Right lobe of liver (tissue), 6 donors: ENCODE measurements at regions not wholly inside any gene's neighbourhood (a gene's known extent, or its start where the extent isn't known, plus 50 kb on each side); places are given as distances from the start of the nearest gene placed in this dataset.
"Not testable (repeated sequence)": the region's sequence is repeated elsewhere in the genome, so short reads cannot be mapped to it uniquely, and the experiment has no call there.

ENCODE experiments used
- ATAC-seq, 4 donors: fragments of 200-7000 bp; cut with Tn5 transposase; one replicate each; pipeline ENCODE4 v1.9.1; 2020; ENCODE audit warnings: mild to moderate bottlenecking in 4 of 4, moderate library complexity in 4 of 4
- DNase-seq, 3 donors: peaks; one replicate each; pipeline ENCODE4 v3.0.0-alpha.2; 2020
- H3K27ac ChIP-seq, 3 donors: fragments of 200-600 bp; one replicate each; pipeline ENCODE4 v1.8.0; 2022
- H3K27me3 ChIP-seq, 2 donors: fragments of 200-600 bp; one replicate each; pipeline ENCODE4 v1.8.0; 2022
- H3K36me3 ChIP-seq, 4 donors: fragments of 200-600 bp; sonication (generic) in 1 of 4; one replicate each; pipeline versions ENCODE4 v1.5.1 to v1.8.0; 2017 to 2022; ENCODE audit warnings: control low read depth in 1 of 4
- H3K4me1 ChIP-seq, 4 donors: fragments of 200-600 bp; sonication (generic) in 1 of 4; one replicate each; pipeline versions ENCODE4 v1.5.1 to v1.8.0; 2017 to 2022; ENCODE audit warnings: control low read depth in 1 of 4
- H3K4me3 ChIP-seq, 3 donors: fragments of 200-600 bp; one replicate each; pipeline ENCODE4 v1.8.0; 2022
- H3K9me3 ChIP-seq, 4 donors: fragments of 200-600 bp; sonication (generic) in 1 of 4; one replicate each; pipeline versions ENCODE4 v1.5.1 to v1.8.0; 2017 to 2022; ENCODE audit warnings: control low read depth in 1 of 4
- CTCF ChIP-seq, 4 donors: fragments of 200-600 bp in 3 of 4; fragments of 450-650 bp in 1 of 4; IDR thresholded peaks; one replicate each; pipeline versions ENCODE4 v1.5.1 to v1.8.0; 2016 to 2022; ENCODE audit warnings: antibody characterized with exemption in 4 of 4, mild to moderate bottlenecking in 2 of 4
- POLR2A ChIP-seq: fragments of 450-650 bp; IDR thresholded peaks from one replicate; pipeline ENCODE4 v1.6.1; 2017; ENCODE audit warnings: antibody characterized with exemption, mild to moderate bottlenecking
- WGBS: methylation state at CpG from one replicate; pipeline ENCODE4 v1.1.6; 2018; ENCODE audit warnings: low coverage, low lambda C conversion rate; ENCODE audit not compliant: insufficient coverage; ENCODE audit errors: missing lambda C conversion rate; 5-methylcytosine and 5-hydroxymethylcytosine counted together
- intact Hi-C, 2 donors: fragments of 100-400 bp; cut with DNase I; formaldehyde crosslinking; loops; one replicate each; pipeline versions ENCODE4 v1.11.2 to v1.14.1; 2022
- donor health status: DM: no; HTN: yes; CAD: no.
- donor health status: DM: no; HTN: no; CAD: no.
- donor health status: DM: no; HTN: no; CAD: no.
- donor health status: DM: no; HTN: yes; CAD: no.
- donor health status: DM: no; HTN: yes; CAD: no.

- DNase-seq (no peak), ATAC-seq (no peak)
- Histone ChIP-seq H3K9me3 (no peaks in the 10 kb centered on the region), H3K27me3 (no peaks in the 10 kb centered on the region), H3K4me1 (no peaks in the 10 kb centered on the region), H3K36me3 (no peaks in the 10 kb centered on the region), H3K27ac (no peak overlapping the region), H3K4me3 (no peak overlapping the region)
- 90% methylated on average over 3 of the region's 6 CpGs for WGBS
- TF ChIP-seq CTCF (IDR thresholded peaks at IDR 0.05) (no peak), POLR2A (no peak)
- intact Hi-C loops, result no loop called here
These were observed 256.1 kb upstream of the PGRMC2 start for GRCh38 chr4:128543696-128544095.

- no peak for TF ChIP-seq POLR2A
- TF ChIP-seq CTCF (IDR thresholded peaks at IDR 0.05), result no peak
- no peaks in the 10 kb centered on the region for H3K9me3 ChIP-seq
- WGBS, result 93% methylated on average over 3 of the region's 3 CpGs
- H3K27ac ChIP-seq, result no peak overlapping the region
- H3K36me3 ChIP-seq, result no peaks in the 10 kb centered on the region
- intact Hi-C loops, result no loop called here
- no peaks in the 10 kb centered on the region for H3K27me3 ChIP-seq
- H3K4me3 ChIP-seq, result no peak overlapping the region
- DNase-seq (no peak), ATAC-seq (no peak)
- no peaks in the 10 kb centered on the region for H3K4me1 ChIP-seq
These were observed 254.4 kb upstream of the PGRMC2 start for GRCh38 chr4:128542047-128542446.

- Histone ChIP-seq H3K27me3 (no peaks in the 10 kb centered on the region), H3K4me3 (no peak overlapping the region), H3K4me1 (no peaks in the 10 kb centered on the region), H3K9me3 (no peaks in the 10 kb centered on the region), H3K27ac (no peak overlapping the region), H3K36me3 (no peaks in the 10 kb centered on the region)
- TF ChIP-seq POLR2A (no peak), CTCF (IDR thresholded peaks at IDR 0.05) (no peak)
- 85% methylated on average over 3 of the region's 3 CpGs for WGBS
- intact Hi-C loops, result no loop called here
- DNase-seq (no peak), ATAC-seq (no peak)
These were observed 252.5 kb upstream of the PGRMC2 start for GRCh38 chr4:128540122-128540521.

- no peaks in the 10 kb centered on the region for H3K9me3 ChIP-seq
- TF ChIP-seq CTCF (IDR thresholded peaks at IDR 0.05) (no peak), POLR2A (no peak)
- DNase-seq (no peak), ATAC-seq (no peak)
- intact Hi-C loops, result no loop called here
- H3K36me3 ChIP-seq, result no peaks in the 10 kb centered on the region
- no peaks in the 10 kb centered on the region for H3K27me3 ChIP-seq
- WGBS, result 69% methylated on average over 4 of the region's 13 CpGs
- H3K4me1 ChIP-seq, result no peaks in the 10 kb centered on the region
- H3K27ac ChIP-seq, result no peak overlapping the region
- H3K4me3 ChIP-seq, result no peak overlapping the region
These were observed 250.7 kb upstream of the PGRMC2 start for GRCh38 chr4:128538111-128538882.

GRCh38 chr4:128536746-128537145, 249.1 kb upstream of the PGRMC2 start:
- Histone ChIP-seq H3K4me3 (no peak overlapping the region), H3K36me3 (no peaks in the 10 kb centered on the region), H3K9me3 (no peaks in the 10 kb centered on the region), H3K27me3 (no peaks in the 10 kb centered on the region), H3K4me1 (no peaks in the 10 kb centered on the region), H3K27ac (no peak overlapping the region)
- intact Hi-C loops, result no loop called here
- ATAC-seq, result no peak
- 100% methylated on average over 1 of the region's 1 CpG for whole genome bisulfite sequencing
- DNase-seq, result no peak
- no peak for TF ChIP-seq POLR2A
- TF ChIP-seq CTCF (IDR thresholded peaks at IDR 0.05), result no peak

- DNase-seq, intact Hi-C loops, H3K9me3 ChIP-seq, H3K4me3 ChIP-seq, H3K4me1 ChIP-seq, ATAC-seq, H3K27ac ChIP-seq, H3K36me3 ChIP-seq, H3K27me3 ChIP-seq: not testable (repeated sequence)
- WGBS, result 100% methylated on average over 1 of the region's 4 CpGs
These were observed 247.9 kb upstream of the PGRMC2 start for GRCh38 chr4:128535510-128535909.
